K562 (cell line): ENCODE measurements at regions not wholly inside any gene's neighbourhood (a gene's known extent, or its start where the extent isn't known, plus 50 kb on each side); places are given as distances from the start of the nearest gene placed in this dataset.

Experiments
- ATAC-seq: fragments of 200-7000 bp; cut with Tn5 transposase; 3 replicates; pipeline ENCODE4 v1.9.1; 2020; ENCODE audit warnings: moderate library complexity
- BruUV-seq: library from RNA; stranded (reverse); fragments of 400-500 nt; replicated peaks from 2 replicates; lab custom pipeline; 2021; lab: Mats Ljungman, UMichigan
- CTCF ChIA-PET: fragments of 300-600 bp; formaldehyde crosslinking; extraction: SDS; loops from one replicate; lab custom pipeline; 2021; ENCODE audit warnings: low intra/inter-chr PET ratio; lab: Yijun Ruan, JAX
- POLR2A ChIA-PET: fragments of 300-600, 350-650 bp; sonication (Branson Sonifier 250); formaldehyde crosslinking; extraction: SDS; loops from one replicate; lab custom pipeline; 2021; ENCODE audit warnings: antibody characterized with exemption, inconsistent platforms; lab: Yijun Ruan, JAX
- DNase-seq, 4 experiments: peaks; one replicate each; pipeline versions ENCODE4 v3.0.0 to v3.0.0-alpha.2; 2011 to 2018; ENCODE audit warnings: low spot score in 3 of 4, mixed read lengths in 3 of 4; ENCODE audit errors: extremely low read depth in 1 of 4
- FAIRE-seq: peaks from 2 replicates; lab custom pipeline; 2011; peaks lifted over from hg19 to GRCh38; lab: Jason Lieb, UNC
- H2AFZ ChIP-seq: 2 replicates; pipeline ENCODE4 v1.6.0; 2011; ENCODE audit warnings: low read depth, low read length, control low read depth, inconsistent platforms
- H3K27ac ChIP-seq: fragments of 200-600 bp; 3 replicates; pipeline ENCODE4 v1.8.0; 2011; ENCODE audit warnings: low read depth, mild to moderate bottlenecking, control low read depth, inconsistent platforms, low read length, moderate library complexity, mixed read lengths; ENCODE audit errors: extremely low read depth
- H3K27me3 ChIP-seq, 2 experiments: fragments of 300-600 bp in 1 of 2; 2 replicates in 1 of 2; 3 replicates in 1 of 2; pipeline versions ENCODE4 v1.6.0 to v1.8.0; 2011; ENCODE audit warnings: inconsistent platforms in 2 of 2, low read length in 2 of 2, mild to moderate bottlenecking in 1 of 2, mixed read lengths in 1 of 2, moderate library complexity in 1 of 2; ENCODE audit not compliant: control insufficient read depth in 2 of 2, insufficient read depth in 2 of 2
- H3K36me3 ChIP-seq: fragments of 300-600 bp; 3 replicates; pipeline ENCODE4 v1.8.0; 2011; ENCODE audit warnings: mild to moderate bottlenecking, low read length, inconsistent platforms; ENCODE audit not compliant: control insufficient read depth, insufficient read depth
- H3K4me1 ChIP-seq, 2 experiments: fragments of 200-600 bp in 1 of 2; replicated peaks in 1 of 2; 2 replicates in 1 of 2; 3 replicates in 1 of 2; pipeline versions ENCODE4 v1.5.1 to v1.8.0; 2011; ENCODE audit warnings: inconsistent platforms in 2 of 2, low read length in 2 of 2, mild to moderate bottlenecking in 1 of 2, mixed read lengths in 1 of 2, moderate library complexity in 1 of 2; ENCODE audit not compliant: control insufficient read depth in 2 of 2, insufficient read depth in 2 of 2
- H3K4me2 ChIP-seq: 2 replicates; pipeline ENCODE4 v1.6.1; 2011; ENCODE audit warnings: low read length, control low read depth, inconsistent platforms, mixed read lengths; ENCODE audit not compliant: insufficient read depth
- H3K4me3 ChIP-seq: fragments of 200-600 bp; sonication (generic), shearing (Covaris generic); 2 replicates; pipeline ENCODE4 v1.5.1; 2016; ENCODE audit warnings: control low read depth, inconsistent platforms
- H3K79me2 ChIP-seq: fragments of 200-600 bp; 3 replicates; pipeline ENCODE4 v1.8.0; 2011; ENCODE audit warnings: low read length, inconsistent platforms; ENCODE audit not compliant: control insufficient read depth, insufficient read depth
- H3K9ac ChIP-seq, 2 experiments: 2 replicates each; pipeline versions ENCODE4 v1.6.0 to v1.6.1; 2011; ENCODE audit warnings: low read depth in 2 of 2, low read length in 2 of 2, control low read depth in 1 of 2, inconsistent platforms in 1 of 2, mild to moderate bottlenecking in 1 of 2, mixed read lengths in 1 of 2; ENCODE audit not compliant: insufficient read depth in 1 of 2
- H3K9me1 ChIP-seq: one replicate; pipeline ENCODE4 v1.6.0; 2011; ENCODE audit warnings: inconsistent platforms, mild to moderate bottlenecking, low read length, moderate library complexity; ENCODE audit not compliant: control insufficient read depth, insufficient read depth
- H3K9me3 ChIP-seq: replicated peaks from 2 replicates; pipeline ENCODE4 v1.5.1; 2011; ENCODE audit warnings: low read depth, low read length, inconsistent platforms; ENCODE audit not compliant: control insufficient read depth, insufficient read depth
- H4K20me1 ChIP-seq: replicated peaks from 2 replicates; pipeline ENCODE4 v1.6.1; 2011; ENCODE audit warnings: low read length, inconsistent platforms, mixed read lengths; ENCODE audit not compliant: control insufficient read depth, insufficient read depth
- ARHGAP35 ChIP-seq: fragments of 450-650 bp; IDR thresholded peaks from 2 replicates; pipeline ENCODE4 v1.6.1; 2018; ENCODE audit not compliant: partially characterized antibody
- CHD1 ChIP-seq: fragments of 200-600 bp; sonication (generic); IDR thresholded peaks from one replicate; pipeline ENCODE4 v1.6.1; 2012; ENCODE audit warnings: mild to moderate bottlenecking, moderate library complexity, low read length, inconsistent platforms
- FOXM1 ChIP-seq, 2 experiments: fragments of 450-650 bp in 1 of 2; sonication (generic) in 1 of 2; formaldehyde crosslinking in 1 of 2; IDR thresholded peaks; 2 replicates each; pipeline versions ENCODE4 v1.6.1 to v1.9.0; 2017 to 2022; ENCODE audit warnings: low read depth in 2 of 2, mild to moderate bottlenecking in 2 of 2, missing genetic modification reagents in 1 of 2, moderate library complexity in 1 of 2
- MEF2A ChIP-seq: IDR thresholded peaks from 2 replicates; pipeline ENCODE4 v1.6.1; 2011; ENCODE audit warnings: low read depth, mild to moderate bottlenecking, low read length, moderate library complexity; ENCODE audit not compliant: control insufficient read depth
- PHB2 ChIP-seq: fragments of 450-650 bp; IDR thresholded peaks from 2 replicates; pipeline ENCODE4 v1.6.1; 2017; ENCODE audit warnings: low read depth
- POLR3A ChIP-seq: IDR thresholded peaks from 2 replicates; pipeline ENCODE4 v1.6.1; 2011; ENCODE audit warnings: borderline replicate concordance, mild to moderate bottlenecking, moderate library complexity; ENCODE audit not compliant: insufficient read length, insufficient read depth; ENCODE audit errors: extremely low read depth
- RBM34 ChIP-seq: fragments of 200-400 bp; formaldehyde crosslinking; IDR thresholded peaks from 2 replicates; pipeline ENCODE4 v1.6.1; 2018; ENCODE audit warnings: low read length, borderline replicate concordance; ENCODE audit not compliant: insufficient read depth
- SPI1 ChIP-seq: IDR thresholded peaks from 2 replicates; pipeline ENCODE4 v1.6.1; 2011; ENCODE audit warnings: low read depth, low read length, control low read depth, borderline replicate concordance
- WGBS: fragments of 100-300 bp; shearing (Covaris generic); methylation state at CpG from one replicate; pipeline ENCODE4 v1.1.6; 2016; ENCODE audit warnings: low coverage, mixed read lengths; ENCODE audit not compliant: insufficient coverage; ENCODE audit errors: missing lambda C conversion rate; 5-methylcytosine and 5-hydroxymethylcytosine counted together
- in situ Hi-C: fragments of 300-500 bp; cut with MboI; formaldehyde crosslinking; loops from 4 replicates; pipeline ENCODE4 v1.15.0; 2018; ENCODE audit warnings: inconsistent platforms, mixed read lengths
- intact Hi-C: fragments of 100-400 bp; cut with micrococcal nuclease; formaldehyde crosslinking; loops from 2 replicates; pipeline ENCODE4 v1.14.2; 2022
- TF ChIP-seq, protein P1 (sequence below): fragments of 450-650 bp; IDR thresholded peaks from 2 replicates; pipeline ENCODE4 v1.6.1; 2016
- TF ChIP-seq, protein P2 (sequence below): fragments of 250-450 bp; sonication (Bioruptor Pico); IDR thresholded peaks from 2 replicates; pipeline ENCODE4 v1.9.0; 2021; ENCODE audit warnings: mild to moderate bottlenecking, inconsistent platforms

DNA sequence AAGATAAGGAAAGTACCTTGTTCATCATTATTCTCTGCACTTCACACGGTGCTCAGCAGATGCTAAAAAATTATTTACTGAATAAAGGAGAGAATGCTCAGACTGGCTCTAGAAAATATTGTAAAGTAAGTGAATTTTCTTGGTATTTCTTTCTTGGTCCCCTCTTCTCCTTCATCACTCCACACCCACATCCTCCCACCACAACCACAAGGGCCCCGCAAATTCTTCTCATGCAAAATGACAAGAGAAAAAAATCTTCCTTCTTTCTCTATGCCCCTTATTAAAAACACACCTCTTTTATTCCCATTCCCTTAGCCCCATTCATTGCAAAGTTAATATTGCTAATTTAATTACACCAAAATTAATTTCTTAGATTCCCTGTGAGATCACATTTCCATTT is 74.2 kb upstream of the NEDD4L start:
- Histone ChIP-seq H3K79me2 (no peaks in the 10 kb centered on the region), H3K4me2 (no peak overlapping the region), H3K4me3 (no peak overlapping the region), H3K9ac (no peak overlapping the region), H4K20me1 (no peaks in the 10 kb centered on the region), H3K36me3 (no peaks in the 10 kb centered on the region), H3K9me1 (no peaks in the 10 kb centered on the region), H2AFZ (no peak overlapping the region), H3K9me3 (no peaks in the 10 kb centered on the region), H3K4me1 (no peaks in the 10 kb centered on the region; a peak in 1 of 5 replicates), H3K27me3 (no peaks in the 10 kb centered on the region), H3K27ac (no peak overlapping the region)
- TF ChIP-seq MEF2A: no peak
- no peak for TF ChIP-seq CHD1
- TF ChIP-seq RBM34: no peak
- TF ChIP-seq ARHGAP35: no peak
- no peak for TF ChIP-seq PHB2
- in situ Hi-C loops: no loop called here
- FAIRE-seq (no peak), DNase-seq (no peak), ATAC-seq (no peak)
- intact Hi-C loops: loop anchor here (5.0 kb wide), 2 partner anchors 72 to 152 kb away; partner anchors contain the start of gene NEDD4L
- WGBS: 40% methylated on average over 2 of the region's 2 CpGs
- CTCF ChIA-PET: no interaction called here
- POLR2A ChIA-PET: interaction anchor here (0.6 to 1.1 kb wide), 2 partner anchors 11 to 593 kb away, joined by 3 read pairs; no protein-coding TSS in a partner anchor
- no TSS peak for BruUV-seq

DNA sequence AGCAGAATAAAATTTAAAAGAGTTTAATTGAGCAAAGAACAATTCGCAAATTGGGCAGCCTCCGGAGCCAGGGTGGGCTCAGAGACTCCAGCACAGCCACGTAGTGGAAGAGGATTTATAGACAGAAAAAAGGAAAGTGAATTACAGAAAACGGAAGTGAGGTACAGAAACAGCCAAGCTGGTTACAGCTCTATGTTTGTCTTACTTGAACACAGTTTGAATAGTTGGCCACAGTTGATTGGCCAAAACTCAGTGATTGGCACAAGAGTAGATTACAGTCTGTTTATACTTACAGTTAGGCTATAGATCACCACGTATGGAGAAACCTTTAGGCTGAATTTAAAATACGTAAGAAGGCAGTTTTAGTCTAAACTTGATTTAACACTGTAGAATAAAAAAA is 78.8 kb upstream of the NEDD4L start:
- POLR2A ChIA-PET: interaction anchor here (0.9 to 2.0 kb wide), 3 partner anchors 8 to 114 kb away, joined by 3 to 5 read pairs (median 3); no protein-coding TSS in a partner anchor
- TF ChIP-seq FOXM1 (IDR thresholded peaks at IDR 0.05; ENCODE audit: low read depth) (peak; percentile 21; the same call in 1 of the 2 replicates), FOXM1 (CRISPR knock-in tag; IDR thresholded peaks at IDR 0.05; ENCODE audit: low read depth) (no peak), POLR3A (no peak), SPI1 (peak; percentile 67; the same call in 1 of the 2 replicates)
- TF ChIP-seq, protein P1, sequence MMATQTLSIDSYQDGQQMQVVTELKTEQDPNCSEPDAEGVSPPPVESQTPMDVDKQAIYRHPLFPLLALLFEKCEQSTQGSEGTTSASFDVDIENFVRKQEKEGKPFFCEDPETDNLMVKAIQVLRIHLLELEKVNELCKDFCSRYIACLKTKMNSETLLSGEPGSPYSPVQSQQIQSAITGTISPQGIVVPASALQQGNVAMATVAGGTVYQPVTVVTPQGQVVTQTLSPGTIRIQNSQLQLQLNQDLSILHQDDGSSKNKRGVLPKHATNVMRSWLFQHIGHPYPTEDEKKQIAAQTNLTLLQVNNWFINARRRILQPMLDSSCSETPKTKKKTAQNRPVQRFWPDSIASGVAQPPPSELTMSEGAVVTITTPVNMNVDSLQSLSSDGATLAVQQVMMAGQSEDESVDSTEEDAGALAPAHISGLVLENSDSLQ: peak; percentile 90
- TF ChIP-seq, protein P2, sequence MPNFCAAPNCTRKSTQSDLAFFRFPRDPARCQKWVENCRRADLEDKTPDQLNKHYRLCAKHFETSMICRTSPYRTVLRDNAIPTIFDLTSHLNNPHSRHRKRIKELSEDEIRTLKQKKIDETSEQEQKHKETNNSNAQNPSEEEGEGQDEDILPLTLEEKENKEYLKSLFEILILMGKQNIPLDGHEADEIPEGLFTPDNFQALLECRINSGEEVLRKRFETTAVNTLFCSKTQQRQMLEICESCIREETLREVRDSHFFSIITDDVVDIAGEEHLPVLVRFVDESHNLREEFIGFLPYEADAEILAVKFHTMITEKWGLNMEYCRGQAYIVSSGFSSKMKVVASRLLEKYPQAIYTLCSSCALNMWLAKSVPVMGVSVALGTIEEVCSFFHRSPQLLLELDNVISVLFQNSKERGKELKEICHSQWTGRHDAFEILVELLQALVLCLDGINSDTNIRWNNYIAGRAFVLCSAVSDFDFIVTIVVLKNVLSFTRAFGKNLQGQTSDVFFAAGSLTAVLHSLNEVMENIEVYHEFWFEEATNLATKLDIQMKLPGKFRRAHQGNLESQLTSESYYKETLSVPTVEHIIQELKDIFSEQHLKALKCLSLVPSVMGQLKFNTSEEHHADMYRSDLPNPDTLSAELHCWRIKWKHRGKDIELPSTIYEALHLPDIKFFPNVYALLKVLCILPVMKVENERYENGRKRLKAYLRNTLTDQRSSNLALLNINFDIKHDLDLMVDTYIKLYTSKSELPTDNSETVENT (CRISPR knock-in tag): no peak
- TF ChIP-seq, all 486 proteins: peak for 3
- H3K27me3 ChIP-seq: no peaks in the 10 kb centered on the region
- H3K9me3 ChIP-seq: no peaks in the 10 kb centered on the region
- 41% methylated on average over 6 of the region's 6 CpGs for WGBS
- H3K27ac ChIP-seq: no peak overlapping the region
- H3K79me2 ChIP-seq: no peaks in the 10 kb centered on the region
- no peaks in the 10 kb centered on the region for H3K9me1 ChIP-seq
- H3K4me3 ChIP-seq: no peak overlapping the region
- CTCF ChIA-PET: no interaction called here
- H3K9ac ChIP-seq: no peak overlapping the region; a peak in 1 of 4 replicates
- ATAC-seq (no peak; the same call in 2 of the 3 replicates), FAIRE-seq (no peak), DNase-seq (no peak)
- peak overlapping the region; percentile 72 for H2AFZ ChIP-seq
- no peak overlapping the region for H3K4me2 ChIP-seq
- H4K20me1 ChIP-seq: no peaks in the 10 kb centered on the region
- intact Hi-C loops: no loop called here
- H3K4me1 ChIP-seq: no peaks in the 10 kb centered on the region; a peak in 1 of 5 replicates
- H3K36me3 ChIP-seq: no peaks in the 10 kb centered on the region
- in situ Hi-C loops: no loop called here
- no TSS peak for BruUV-seq
